LNCAP (cell line): ENCODE measurements at regions not wholly inside any gene's neighbourhood (a gene's known extent, or its start where the extent isn't known, plus 50 kb on each side); places are given as distances from the start of the nearest gene placed in this dataset.

Experiments used
- TF ChIP-seq, protein P1 (sequence below): fragments of 450-650 bp; IDR thresholded peaks from 2 replicates; pipeline ENCODE4 v1.5.1; 2017; ENCODE audit warnings: mild to moderate bottlenecking

DNA sequence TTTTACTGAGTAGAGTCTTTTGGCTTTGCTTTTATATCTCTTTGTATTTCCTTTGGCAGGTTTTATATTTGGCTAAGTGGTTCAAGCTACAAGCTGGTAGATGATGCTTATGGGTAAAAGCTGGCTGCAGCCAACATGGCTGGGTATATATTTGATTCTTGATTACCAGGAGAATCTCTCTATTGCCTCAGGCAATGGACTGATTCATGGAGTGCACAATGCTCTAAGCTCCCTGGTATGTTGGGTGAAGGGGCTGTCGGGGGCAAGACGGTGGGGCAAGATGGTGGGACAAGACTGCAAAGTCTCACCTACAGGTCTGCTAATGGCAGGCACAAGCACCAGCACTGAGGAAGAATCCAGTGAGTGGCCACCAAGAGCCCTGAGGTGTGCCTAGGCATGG is 366.6 kb downstream of the DMAC1 start:
- TF ChIP-seq, protein P1, sequence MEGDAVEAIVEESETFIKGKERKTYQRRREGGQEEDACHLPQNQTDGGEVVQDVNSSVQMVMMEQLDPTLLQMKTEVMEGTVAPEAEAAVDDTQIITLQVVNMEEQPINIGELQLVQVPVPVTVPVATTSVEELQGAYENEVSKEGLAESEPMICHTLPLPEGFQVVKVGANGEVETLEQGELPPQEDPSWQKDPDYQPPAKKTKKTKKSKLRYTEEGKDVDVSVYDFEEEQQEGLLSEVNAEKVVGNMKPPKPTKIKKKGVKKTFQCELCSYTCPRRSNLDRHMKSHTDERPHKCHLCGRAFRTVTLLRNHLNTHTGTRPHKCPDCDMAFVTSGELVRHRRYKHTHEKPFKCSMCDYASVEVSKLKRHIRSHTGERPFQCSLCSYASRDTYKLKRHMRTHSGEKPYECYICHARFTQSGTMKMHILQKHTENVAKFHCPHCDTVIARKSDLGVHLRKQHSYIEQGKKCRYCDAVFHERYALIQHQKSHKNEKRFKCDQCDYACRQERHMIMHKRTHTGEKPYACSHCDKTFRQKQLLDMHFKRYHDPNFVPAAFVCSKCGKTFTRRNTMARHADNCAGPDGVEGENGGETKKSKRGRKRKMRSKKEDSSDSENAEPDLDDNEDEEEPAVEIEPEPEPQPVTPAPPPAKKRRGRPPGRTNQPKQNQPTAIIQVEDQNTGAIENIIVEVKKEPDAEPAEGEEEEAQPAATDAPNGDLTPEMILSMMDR, result no peak

DNA sequence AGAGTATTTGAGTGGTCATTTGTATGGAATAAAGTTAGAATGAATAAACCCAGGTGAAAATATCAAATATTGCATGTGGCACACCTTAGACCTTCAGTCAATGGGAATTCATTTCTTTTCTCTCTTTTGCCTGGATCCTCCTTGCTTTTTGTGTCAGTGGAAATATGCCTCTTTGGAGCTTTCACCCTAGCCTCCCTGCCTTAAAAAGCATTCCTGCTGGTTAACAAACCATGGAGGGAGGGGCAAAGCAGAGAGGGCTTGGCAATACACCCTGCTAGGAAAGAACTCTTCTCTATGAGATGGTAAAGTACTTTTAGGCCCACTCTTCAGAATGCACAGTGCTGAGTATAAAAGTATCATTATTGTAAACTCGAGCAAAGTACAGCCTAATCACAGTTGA is 383.7 kb downstream of the DMAC1 start:
- TF ChIP-seq, protein P1, result no peak

DNA sequence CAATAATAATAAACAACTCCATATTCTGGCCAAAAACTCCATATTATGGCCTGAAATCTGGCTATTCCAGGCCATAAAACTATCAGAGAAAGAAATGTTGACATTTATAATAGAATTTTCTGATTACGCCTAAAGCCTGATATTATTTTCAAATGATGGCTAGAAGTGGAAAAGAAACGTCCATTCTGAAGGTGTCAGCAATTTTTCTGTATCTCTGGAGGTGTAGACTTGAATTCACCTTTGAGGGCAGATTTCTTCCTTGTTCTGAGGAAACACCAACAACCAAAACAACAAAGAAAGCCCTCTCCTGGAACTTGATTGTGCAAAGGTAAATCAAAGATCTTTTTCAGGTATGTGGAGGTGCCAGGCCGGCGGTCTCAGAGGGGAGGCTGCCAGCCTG is 390.7 kb downstream of the DMAC1 start:
- TF ChIP-seq, protein P1, result no peak

DNA sequence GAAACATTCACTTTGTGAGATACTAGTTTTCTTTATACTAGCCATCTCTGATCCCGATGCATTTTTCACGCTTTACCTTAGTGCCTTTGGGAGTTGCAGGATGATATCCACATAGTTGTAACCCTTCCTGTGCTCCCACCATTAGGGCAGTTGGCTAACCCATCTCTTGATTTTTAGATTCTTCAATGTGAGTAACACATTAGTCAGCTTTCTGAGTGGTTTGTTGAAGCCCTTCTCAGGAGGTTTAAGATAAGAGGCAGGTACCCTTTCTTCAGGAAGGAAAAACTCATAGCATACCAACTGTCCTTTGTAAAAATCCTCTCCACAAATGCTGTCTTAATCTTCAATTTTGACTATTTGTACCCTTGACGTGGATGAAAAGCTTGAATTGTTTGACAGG is 392.3 kb downstream of the DMAC1 start:
- TF ChIP-seq, protein P1, result no peak

DNA sequence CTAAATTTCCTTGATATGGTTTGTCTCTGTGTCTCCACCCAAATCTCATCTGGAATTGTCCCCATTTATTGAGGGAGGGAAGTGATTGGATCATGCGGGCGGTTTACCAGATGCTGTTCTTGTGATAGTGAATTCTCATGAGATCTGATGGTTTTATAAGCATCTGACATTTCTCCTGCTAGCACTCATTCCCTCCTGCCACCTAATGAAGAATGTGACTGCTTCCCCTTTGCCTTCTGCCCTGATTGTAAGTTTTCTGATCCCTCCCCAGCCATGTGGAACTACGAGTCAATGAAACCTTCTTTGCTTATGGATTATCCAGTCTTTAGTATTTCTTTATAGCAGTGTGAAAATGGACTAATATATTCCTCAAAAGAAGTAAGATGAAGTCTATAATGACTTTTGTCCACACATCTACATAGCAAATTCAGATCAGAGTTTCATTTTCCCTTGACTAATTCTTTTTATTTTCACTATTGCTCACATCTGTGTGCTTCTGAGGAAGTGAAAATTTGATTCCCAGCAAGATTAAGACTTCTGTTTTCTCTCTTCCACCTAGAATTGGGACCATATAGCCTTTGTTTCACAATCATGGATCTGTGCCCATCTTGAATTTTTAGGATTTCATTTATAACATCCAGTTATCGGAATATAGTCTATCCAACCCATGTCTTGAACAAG is 393.5 kb downstream of the DMAC1 start:
- TF ChIP-seq, protein P1, result no peak

DNA sequence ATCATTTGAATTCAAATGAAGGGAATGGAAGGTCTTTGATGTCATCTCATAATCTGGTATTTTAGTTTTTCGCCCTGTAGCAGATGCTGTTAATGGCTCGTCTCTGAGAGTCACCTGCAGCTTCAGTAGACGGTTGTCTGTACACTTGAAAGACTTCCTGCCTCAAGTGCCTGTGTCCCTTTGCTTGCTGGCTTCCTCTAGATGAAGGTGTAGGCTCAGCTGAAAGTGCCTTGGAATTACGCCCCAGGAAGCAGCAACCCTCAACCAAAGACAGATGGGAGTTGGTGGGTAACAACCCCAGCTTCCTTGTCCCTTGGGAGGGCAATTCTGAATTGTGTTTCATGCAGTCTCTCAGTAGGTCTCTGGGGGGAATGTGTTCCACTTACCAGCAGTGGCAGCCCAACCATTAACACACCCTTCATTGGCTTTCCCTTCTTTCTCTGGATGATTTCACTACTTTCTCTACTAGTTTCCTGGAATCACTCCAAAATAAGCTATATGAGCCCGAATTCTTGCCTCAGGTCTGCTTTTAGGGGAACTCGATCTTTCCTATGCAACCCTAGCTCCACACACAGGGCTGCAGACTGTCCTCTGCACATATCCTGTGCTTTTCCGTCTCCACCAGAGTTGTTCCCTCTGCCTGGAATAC is 395.6 kb downstream of the DMAC1 start:
- TF ChIP-seq, protein P1, result no peak

DNA sequence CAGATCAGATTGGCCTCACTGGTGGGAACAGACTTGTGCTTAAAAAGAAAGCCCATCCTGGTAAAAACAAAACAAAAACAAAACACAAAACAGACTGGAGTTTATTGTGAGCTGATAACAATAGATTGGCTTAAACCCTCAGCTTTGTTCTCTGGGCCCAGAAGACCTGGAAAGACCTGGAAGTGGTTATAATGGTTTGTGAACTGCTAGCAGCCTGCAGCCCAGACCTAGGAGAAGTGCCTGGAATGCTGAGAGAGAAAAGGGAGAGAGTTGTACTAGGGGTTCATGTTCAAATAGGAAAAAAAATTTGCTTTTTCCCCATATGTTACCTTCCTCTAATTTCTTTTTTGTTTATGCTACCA is 396.6 kb downstream of the DMAC1 start:
- TF ChIP-seq, protein P1, result no peak
